Nephron (organoid): ENCODE measurements at regions not wholly inside any gene's neighbourhood (a gene's known extent, or its start where the extent isn't known, plus 50 kb on each side); places are given as distances from the start of the nearest gene placed in this dataset.
A peak's percentile ranks its signal among the peaks of the same experiment; 100 is the strongest.

Experiments used
- H3K27ac Mint-ChIP-seq, 3 experiments: 2 replicates each; pipeline ENCODE4 v1.8.0; 2020; ENCODE audit warnings: mixed read lengths in 3 of 3, mild to moderate bottlenecking in 2 of 3, moderate library complexity in 1 of 3
- H3K27me3 Mint-ChIP-seq: 2 replicates; pipeline ENCODE4 v1.8.0; 2021; ENCODE audit warnings: low read depth, mild to moderate bottlenecking, moderate library complexity, mixed read lengths
- H3K36me3 Mint-ChIP-seq: 2 replicates; pipeline ENCODE4 v1.8.0; 2020; ENCODE audit warnings: low read depth, mixed read lengths
- H3K4me1 Mint-ChIP-seq: 2 replicates; pipeline ENCODE4 v1.8.0; 2020; ENCODE audit warnings: mixed read lengths
- H3K4me3 Mint-ChIP-seq, 3 experiments: 2 replicates each; pipeline ENCODE4 v1.8.0; 2020; ENCODE audit warnings: mild to moderate bottlenecking in 3 of 3, mixed read lengths in 3 of 3, moderate library complexity in 2 of 3
- H3K9me3 Mint-ChIP-seq: 2 replicates; pipeline ENCODE4 v1.8.0; 2020; ENCODE audit warnings: mixed read lengths
- TF ChIP-seq, protein P1 (sequence below), 3 experiments: fragments of 200-600 bp; sonication (generic); IDR thresholded peaks; one replicate each; pipeline ENCODE4 v1.5.0; 2021; ENCODE audit warnings: antibody characterized with exemption in 3 of 3; ENCODE audit not compliant: unreplicated experiment in 3 of 3

GRCh38 chr6:163776196-163776905 is 361.8 kb downstream of the QKI start:
- H3K27ac Mint-ChIP-seq = peak overlapping the region in 2 of 3 experiments; percentile 12 to 64
- H3K4me3 Mint-ChIP-seq = no peak overlapping the region
- H3K4me1 Mint-ChIP-seq = peaks cover 44% of the 10 kb centered on the region
- TF ChIP-seq, protein P1, sequence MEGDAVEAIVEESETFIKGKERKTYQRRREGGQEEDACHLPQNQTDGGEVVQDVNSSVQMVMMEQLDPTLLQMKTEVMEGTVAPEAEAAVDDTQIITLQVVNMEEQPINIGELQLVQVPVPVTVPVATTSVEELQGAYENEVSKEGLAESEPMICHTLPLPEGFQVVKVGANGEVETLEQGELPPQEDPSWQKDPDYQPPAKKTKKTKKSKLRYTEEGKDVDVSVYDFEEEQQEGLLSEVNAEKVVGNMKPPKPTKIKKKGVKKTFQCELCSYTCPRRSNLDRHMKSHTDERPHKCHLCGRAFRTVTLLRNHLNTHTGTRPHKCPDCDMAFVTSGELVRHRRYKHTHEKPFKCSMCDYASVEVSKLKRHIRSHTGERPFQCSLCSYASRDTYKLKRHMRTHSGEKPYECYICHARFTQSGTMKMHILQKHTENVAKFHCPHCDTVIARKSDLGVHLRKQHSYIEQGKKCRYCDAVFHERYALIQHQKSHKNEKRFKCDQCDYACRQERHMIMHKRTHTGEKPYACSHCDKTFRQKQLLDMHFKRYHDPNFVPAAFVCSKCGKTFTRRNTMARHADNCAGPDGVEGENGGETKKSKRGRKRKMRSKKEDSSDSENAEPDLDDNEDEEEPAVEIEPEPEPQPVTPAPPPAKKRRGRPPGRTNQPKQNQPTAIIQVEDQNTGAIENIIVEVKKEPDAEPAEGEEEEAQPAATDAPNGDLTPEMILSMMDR (IDR thresholded peaks at IDR 0.05; ENCODE audit: unreplicated experiment in 3 of 3) = no peak
- H3K36me3 Mint-ChIP-seq = no peaks in the 10 kb centered on the region
- peaks cover 4% of the 10 kb centered on the region for H3K27me3 Mint-ChIP-seq
- no peaks in the 10 kb centered on the region for H3K9me3 Mint-ChIP-seq

DNA sequence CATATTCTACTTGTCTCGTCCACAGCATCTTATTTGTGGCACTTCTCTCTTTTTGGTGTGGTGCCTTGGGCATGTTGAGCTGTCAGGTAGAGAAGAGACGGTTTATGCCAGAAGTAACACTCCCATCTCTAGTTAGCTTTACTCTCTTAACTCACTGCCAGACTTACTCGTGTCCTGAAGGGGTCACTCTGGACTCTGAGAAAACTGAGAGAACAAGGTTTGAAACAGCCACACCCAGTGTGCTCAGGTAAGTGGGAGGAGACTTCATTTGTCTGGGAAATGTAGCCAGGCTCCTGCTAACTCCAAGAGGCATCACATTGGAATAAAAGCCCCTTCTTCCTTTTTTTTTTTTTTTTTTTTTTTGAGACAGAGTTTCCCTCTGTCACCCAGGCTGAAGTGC is 360.8 kb downstream of the QKI start:
- Mint-ChIP-seq H3K4me3 (no peak overlapping the region), H3K9me3 (no peaks in the 10 kb centered on the region), H3K36me3 (no peaks in the 10 kb centered on the region), H3K27ac (no peak overlapping the region), H3K4me1 (peaks cover 36% of the 10 kb centered on the region), H3K27me3 (peaks cover 4% of the 10 kb centered on the region)
- TF ChIP-seq, protein P1 (IDR thresholded peaks at IDR 0.05; ENCODE audit: unreplicated experiment in 3 of 3) = no peak

GRCh38 chr6:163774485-163774884 is 360.0 kb downstream of the QKI start:
- Mint-ChIP-seq H3K27ac (no peak overlapping the region), H3K27me3 (peaks cover 4% of the 10 kb centered on the region), H3K9me3 (no peaks in the 10 kb centered on the region), H3K36me3 (no peaks in the 10 kb centered on the region), H3K4me1 (peaks cover 33% of the 10 kb centered on the region), H3K4me3 (no peak overlapping the region)
- TF ChIP-seq, protein P1 (IDR thresholded peaks at IDR 0.05; ENCODE audit: unreplicated experiment in 3 of 3) = no peak

GRCh38 chr6:163773646-163774045 is 359.1 kb downstream of the QKI start:
- Mint-ChIP-seq H3K27ac (no peak overlapping the region), H3K36me3 (no peaks in the 10 kb centered on the region), H3K4me3 (no peak overlapping the region), H3K27me3 (peaks cover 4% of the 10 kb centered on the region), H3K4me1 (peaks cover 26% of the 10 kb centered on the region), H3K9me3 (peaks cover 3% of the 10 kb centered on the region)
- TF ChIP-seq, protein P1 (IDR thresholded peaks at IDR 0.05; ENCODE audit: unreplicated experiment in 3 of 3) = no peak

DNA sequence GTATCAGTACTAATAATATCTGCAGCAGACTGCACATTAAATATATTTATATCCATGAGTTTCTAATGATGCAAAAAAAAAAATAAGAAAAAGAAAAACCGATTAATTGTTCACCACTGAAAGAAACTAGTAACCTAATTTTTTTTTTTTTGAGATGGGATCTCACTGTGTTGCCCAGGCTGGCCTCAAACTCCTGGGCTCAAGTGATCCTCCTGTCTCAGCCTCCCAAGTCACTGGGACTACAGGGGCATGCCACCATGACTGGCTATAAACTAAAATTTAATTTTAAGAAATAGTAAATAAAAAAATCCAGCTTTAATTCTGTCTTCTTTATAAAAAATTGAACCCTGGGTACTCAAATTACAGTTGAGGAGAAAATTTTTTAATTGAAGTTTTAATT is 358.2 kb downstream of the QKI start:
- peaks cover 7% of the 10 kb centered on the region for H3K9me3 Mint-ChIP-seq
- H3K4me1 Mint-ChIP-seq = peaks cover 16% of the 10 kb centered on the region
- H3K36me3 Mint-ChIP-seq = no peaks in the 10 kb centered on the region
- no peak overlapping the region for H3K4me3 Mint-ChIP-seq
- no peak overlapping the region for H3K27ac Mint-ChIP-seq
- H3K27me3 Mint-ChIP-seq = peaks cover 4% of the 10 kb centered on the region
- TF ChIP-seq, protein P1 (IDR thresholded peaks at IDR 0.05; ENCODE audit: unreplicated experiment in 3 of 3) = no peak

DNA sequence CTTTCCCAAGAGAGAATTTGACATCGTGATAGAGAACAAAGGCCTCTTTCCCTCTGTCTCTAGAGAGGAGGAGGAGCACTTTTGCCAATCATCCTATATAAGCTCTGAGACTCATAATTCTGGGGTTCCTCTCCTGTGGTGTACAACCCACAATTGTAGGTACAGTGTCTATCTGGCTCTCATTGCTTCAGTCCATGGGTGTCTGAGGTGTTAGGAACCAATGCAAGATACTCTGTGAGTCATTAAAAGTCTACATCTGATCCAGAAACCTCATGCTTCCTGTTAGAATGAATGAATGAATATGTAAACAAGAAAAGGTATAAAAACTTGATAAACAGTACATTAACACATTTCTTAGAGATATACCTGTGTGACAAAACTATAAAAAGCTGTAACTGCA is 356.7 kb downstream of the QKI start:
- Mint-ChIP-seq H3K36me3 (no peaks in the 10 kb centered on the region), H3K9me3 (peaks cover 7% of the 10 kb centered on the region), H3K27me3 (no peaks in the 10 kb centered on the region), H3K4me1 (peaks cover 3% of the 10 kb centered on the region), H3K4me3 (no peak overlapping the region), H3K27ac (no peak overlapping the region)
- TF ChIP-seq, protein P1 (IDR thresholded peaks at IDR 0.05; ENCODE audit: unreplicated experiment in 3 of 3) = no peak
